ENCODE measurements at regions not wholly inside any gene's neighbourhood (a gene's known extent, or its start where the extent isn't known, plus 50 kb on each side); places are given as distances from the start of the nearest gene placed in this dataset.
A peak's percentile ranks its signal among the peaks of the same experiment; 100 is the strongest.

DNA sequence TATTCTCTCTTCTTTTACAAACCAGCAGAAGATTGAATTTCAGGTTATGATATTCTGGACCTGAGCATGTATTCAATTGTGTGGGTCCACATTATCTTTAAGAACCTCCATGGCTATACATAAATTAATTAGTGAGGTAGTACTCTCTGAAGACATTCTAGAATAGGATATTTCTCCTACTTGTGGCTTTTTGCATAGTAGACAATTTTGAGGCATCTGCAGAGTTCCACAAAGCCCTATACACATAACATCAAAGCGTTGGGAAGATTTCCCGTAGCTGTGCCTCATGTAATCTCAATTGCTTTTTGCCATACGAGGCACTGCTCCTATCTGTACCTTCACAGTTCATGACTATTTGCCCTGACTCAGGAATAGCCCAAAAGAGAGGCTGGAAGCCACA, 395.4 kb upstream of the RGS17 start:
- BruUV-seq (replicated peaks) = no TSS peak

More for the DNA sequence above, 395.4 kb upstream of the RGS17 start:
- DNase-seq (no peak), ATAC-seq (ENCODE audit: low read depth) (no peak)
- no peak overlapping the region for H3K18ac ChIP-seq (ENCODE audit: low read depth, low read length)
- ChIA-PET POLR2A (ENCODE audit: unreplicated experiment) (no interaction called here), CTCF (no interaction called here)
- no peak overlapping the region for H3K4me2 ChIP-seq (ENCODE audit: low read depth, low read length)
- peak; percentile 38 for TF ChIP-seq MAFK (IDR thresholded peaks at IDR 0.05; ENCODE audit: low read depth, low read length)
- no peak for TF ChIP-seq CHD1 (IDR thresholded peaks at IDR 0.05; ENCODE audit: low read depth, low read length)
- H3K79me1 ChIP-seq (ENCODE audit: low read depth in 1 of 2, low read length in 2 of 2) = no peaks in the 10 kb centered on the region
- H4K91ac ChIP-seq (ENCODE audit: insufficient read depth, low read depth, low read length) = no peak overlapping the region
- no peak overlapping the region for H3K4ac ChIP-seq (ENCODE audit: low read depth, low read length)
- no peak overlapping the region for H3K9ac ChIP-seq (ENCODE audit: low read depth, low read length)
- no peak overlapping the region for H2AFZ ChIP-seq (replicated peaks; ENCODE audit: low read length, poor library complexity)
- no peaks in the 10 kb centered on the region for H3K36me3 ChIP-seq (ENCODE audit: control insufficient read depth, insufficient read depth, low read length)
- no peak overlapping the region for H2BK20ac ChIP-seq (ENCODE audit: low read depth, low read length)
- WGBS, 2 experiments (ENCODE audit: extremely low coverage in 2 of 2, insufficient read length in 1 of 2) = no CpG with 5 or more reads among the region's 3 CpGs
- H2BK120ac ChIP-seq (ENCODE audit: low read depth, low read length) = no peak overlapping the region
- H3K9me3 ChIP-seq (ENCODE audit: control insufficient read depth, insufficient read depth, low read length) = peaks cover 5% of the 10 kb centered on the region
- no peaks in the 10 kb centered on the region for H4K20me1 ChIP-seq (ENCODE audit: insufficient read depth, low read length)
- dilution Hi-C loops (cut with HindIII; ENCODE audit: low sequenced_read_pairs, unreplicated experiment) (no loop called here), intact Hi-C loops (cut with micrococcal nuclease) (no loop called here), in situ Hi-C loops (cut with MboI; ENCODE audit: low sequenced_read_pairs) (no loop called here)
- no peak overlapping the region for H4K5ac ChIP-seq (ENCODE audit: low read depth, low read length)
- H3K23ac ChIP-seq (ENCODE audit: low read depth, low read length) = no peak overlapping the region
- H2BK5ac ChIP-seq (ENCODE audit: low read depth, low read length, poor library complexity, severe bottlenecking) = no peak overlapping the region
- no peak overlapping the region for H4K8ac ChIP-seq (ENCODE audit: low read depth in 2 of 2, low read length in 2 of 2)
- H3K14ac ChIP-seq (replicated peaks; ENCODE audit: low read depth, low read length) = no peak overlapping the region
- no peaks in the 10 kb centered on the region for H3K9me1 ChIP-seq (ENCODE audit: insufficient read depth, low read length)
- H2AK5ac ChIP-seq (ENCODE audit: low read depth, low read length) = no peak overlapping the region
- no peaks in the 10 kb centered on the region for H3K27me3 ChIP-seq (ENCODE audit: control insufficient read depth, insufficient read depth, low read length)
- no peaks in the 10 kb centered on the region for H3K4me1 ChIP-seq (ENCODE audit: control insufficient read depth, insufficient read depth, low read length)
- no peak overlapping the region for H2AK9ac ChIP-seq (replicated peaks; ENCODE audit: low read depth, low read length, poor library complexity)
- no peak overlapping the region for H3K56ac ChIP-seq (ENCODE audit: extremely low read depth, insufficient read depth, low read length)
- H2BK15ac ChIP-seq (ENCODE audit: low read depth, low read length) = no peak overlapping the region
- no peak overlapping the region for H3K27ac ChIP-seq (ENCODE audit: insufficient read depth, low read length)
- no peak overlapping the region for H3K4me3 ChIP-seq (ENCODE audit: insufficient read depth, low read depth, low read length)
